BE2C (cell line): ENCODE measurements at regions not wholly inside any gene's neighbourhood (a gene's known extent, or its start where the extent isn't known, plus 50 kb on each side); places are given as distances from the start of the nearest gene placed in this dataset.

Experiments used
- DNase-seq: peaks from one replicate; pipeline ENCODE4 v3.0.0-alpha.2; 2020
- H3K27me3 ChIP-seq: fragments of 250-450 bp; sonication (Bioruptor Pico); 2 replicates; pipeline ENCODE4 v1.5.1; 2020; ENCODE audit warnings: mild to moderate bottlenecking
- H3K36me3 ChIP-seq: fragments of 250-450 bp; sonication (Bioruptor Pico); 2 replicates; pipeline ENCODE4 v1.5.1; 2020; ENCODE audit warnings: mild to moderate bottlenecking
- H3K4me1 ChIP-seq: fragments of 250-450 bp; sonication (Bioruptor Pico); 2 replicates; pipeline ENCODE4 v1.5.1; 2020
- H3K4me3 ChIP-seq: 2 replicates; pipeline ENCODE4 v1.5.1; 2011; ENCODE audit warnings: low read depth, low read length
- H3K9me3 ChIP-seq: fragments of 250-450 bp; sonication (Bioruptor Pico); 2 replicates; pipeline ENCODE4 v1.5.1; 2020
- CTCF ChIP-seq: IDR thresholded peaks from 2 replicates; pipeline ENCODE4 v1.5.1; 2012; ENCODE audit warnings: mild to moderate bottlenecking, low read depth, low read length

GRCh38 chr13:106393776-106394175 lies 141.7 kb downstream of the EFNB2 start:
- H3K27me3 ChIP-seq = no peaks in the 10 kb centered on the region
- H3K36me3 ChIP-seq = no peaks in the 10 kb centered on the region
- no peaks in the 10 kb centered on the region for H3K9me3 ChIP-seq
- no peak overlapping the region for H3K4me3 ChIP-seq
- TF ChIP-seq CTCF = no peak
- DNase-seq = no peak
- H3K4me1 ChIP-seq = peaks cover 7% of the 10 kb centered on the region; the same call in 1 of the 2 replicates

GRCh38 chr13:106391681-106392080 lies 143.8 kb downstream of the EFNB2 start:
- Histone ChIP-seq H3K27me3 (no peaks in the 10 kb centered on the region), H3K9me3 (no peaks in the 10 kb centered on the region), H3K36me3 (no peaks in the 10 kb centered on the region), H3K4me3 (no peak overlapping the region), H3K4me1 (no peaks in the 10 kb centered on the region)
- DNase-seq = no peak
- no peak for TF ChIP-seq CTCF

- no peak for TF ChIP-seq CTCF
- no peaks in the 10 kb centered on the region for H3K27me3 ChIP-seq
- H3K4me3 ChIP-seq = no peak overlapping the region
- no peak for DNase-seq
- H3K36me3 ChIP-seq = no peaks in the 10 kb centered on the region
- H3K9me3 ChIP-seq = no peaks in the 10 kb centered on the region
- H3K4me1 ChIP-seq = no peaks in the 10 kb centered on the region
Observed at GRCh38 chr13:106391271-106391670, 144.2 kb downstream of the EFNB2 start.

- H3K4me1 ChIP-seq = no peaks in the 10 kb centered on the region
- H3K36me3 ChIP-seq = no peaks in the 10 kb centered on the region
- TF ChIP-seq CTCF = no peak
- no peak overlapping the region for H3K4me3 ChIP-seq
- DNase-seq = no peak
- no peaks in the 10 kb centered on the region for H3K9me3 ChIP-seq
- no peaks in the 10 kb centered on the region for H3K27me3 ChIP-seq
Observed at GRCh38 chr13:106390367-106390766, 145.1 kb downstream of the EFNB2 start.

- H3K36me3 ChIP-seq = no peaks in the 10 kb centered on the region
- no peak overlapping the region for H3K4me3 ChIP-seq
- H3K9me3 ChIP-seq = no peaks in the 10 kb centered on the region
- no peaks in the 10 kb centered on the region for H3K27me3 ChIP-seq
- no peak for DNase-seq
- H3K4me1 ChIP-seq = no peaks in the 10 kb centered on the region
- TF ChIP-seq CTCF = no peak
Observed at GRCh38 chr13:106385654-106386053, 149.8 kb downstream of the EFNB2 start.

- Histone ChIP-seq H3K9me3 (no peaks in the 10 kb centered on the region), H3K4me1 (no peaks in the 10 kb centered on the region), H3K27me3 (no peaks in the 10 kb centered on the region), H3K4me3 (no peak overlapping the region), H3K36me3 (no peaks in the 10 kb centered on the region)
- no peak for DNase-seq
- no peak for TF ChIP-seq CTCF
Observed at GRCh38 chr13:106384516-106384915, 150.9 kb downstream of the EFNB2 start.
